GM12878 (cell line): ENCODE measurements at regions not wholly inside any gene's neighbourhood (a gene's known extent, or its start where the extent isn't known, plus 50 kb on each side); places are given as distances from the start of the nearest gene placed in this dataset.

Source experiments
- ATAC-seq: fragments of 200-7000 bp; cut with Tn5 transposase; 3 replicates; pipeline ENCODE4 v1.9.1; 2020; ENCODE audit warnings: mild to moderate bottlenecking, moderate library complexity
- BruUV-seq: library from RNA; stranded (reverse); fragments of 400-500 nt; replicated peaks from 2 replicates; lab custom pipeline; 2021; lab: Mats Ljungman, UMichigan
- CTCF ChIA-PET: fragments of 300-600 bp; sonication (Branson Sonifier 250); formaldehyde crosslinking; extraction: SDS; loops from one replicate; lab custom pipeline; 2021; ENCODE audit warnings: inconsistent platforms; lab: Yijun Ruan, JAX
- POLR2A ChIA-PET: fragments of 350-600 bp; formaldehyde crosslinking; extraction: SDS; loops from one replicate; lab custom pipeline; 2021; ENCODE audit warnings: inconsistent platforms; lab: Charles Lee
- RAD21 ChIA-PET: fragments of 300-600 bp; sonication (Branson Sonifier 250); formaldehyde crosslinking; loops from one replicate; lab custom pipeline; 2023; ENCODE audit warnings: antibody characterized with exemption; ENCODE audit not compliant: unreplicated experiment; lab: Charles Lee
- SMC1A ChIA-PET: fragments of 300-600 bp; sonication (Branson Sonifier 250); formaldehyde crosslinking; loops from one replicate; lab custom pipeline; 2023; ENCODE audit not compliant: unreplicated experiment, uncharacterized antibody; lab: Charles Lee
- DNase-seq: peaks from one replicate; pipeline ENCODE4 v3.0.0-alpha.2; 2011; ENCODE audit warnings: low read depth, low spot score
- FAIRE-seq: peaks from 3 replicates; lab custom pipeline; 2011; peaks lifted over from hg19 to GRCh38; lab: Jason Lieb, UNC
- H2AFZ ChIP-seq: 2 replicates; pipeline ENCODE4 v1.6.0; 2011; ENCODE audit warnings: low read depth, low read length, control low read depth; ENCODE audit not compliant: control insufficient read depth
- H3K27ac ChIP-seq: 2 replicates; pipeline ENCODE4 v1.5.1; 2011; ENCODE audit warnings: control low read depth; ENCODE audit not compliant: control insufficient read depth, insufficient read depth
- H3K27me3 ChIP-seq, 2 experiments: replicated peaks in 1 of 2; 2 replicates each; pipeline versions ENCODE4 v1.6.0 to v1.6.1; 2011; ENCODE audit warnings: low read length in 1 of 2; ENCODE audit not compliant: control insufficient read depth in 2 of 2, insufficient read depth in 2 of 2
- H3K36me3 ChIP-seq, 2 experiments: 2 replicates each; pipeline ENCODE4 v1.5.1; 2011; ENCODE audit warnings: low read length in 1 of 2; ENCODE audit not compliant: control insufficient read depth in 2 of 2, insufficient read depth in 2 of 2
- H3K4me1 ChIP-seq: 2 replicates; pipeline ENCODE4 v1.6.1; 2011; ENCODE audit warnings: mild to moderate bottlenecking, low read length, moderate library complexity, mixed read lengths; ENCODE audit not compliant: control insufficient read depth, insufficient read depth
- H3K4me2 ChIP-seq: 2 replicates; pipeline ENCODE4 v1.6.0; 2011; ENCODE audit warnings: control low read depth; ENCODE audit not compliant: control insufficient read depth, insufficient read depth
- H3K4me3 ChIP-seq: fragments of 200-600 bp; sonication (generic); 2 replicates; pipeline ENCODE4 v1.5.1; 2016
- H3K79me2 ChIP-seq: 2 replicates; pipeline ENCODE4 v1.6.0; 2011; ENCODE audit warnings: low read length; ENCODE audit not compliant: control insufficient read depth, insufficient read depth
- H3K9ac ChIP-seq: 2 replicates; pipeline ENCODE4 v1.8.0; 2011; ENCODE audit warnings: low read length, control low read depth, mixed read lengths; ENCODE audit not compliant: control insufficient read depth, insufficient read depth
- H3K9me3 ChIP-seq: replicated peaks from 3 replicates; pipeline ENCODE4 v1.5.1; 2011; ENCODE audit warnings: mild to moderate bottlenecking, low read length; ENCODE audit not compliant: control insufficient read depth, insufficient read depth
- H4K20me1 ChIP-seq: 2 replicates; pipeline ENCODE4 v1.6.0; 2011; ENCODE audit not compliant: control insufficient read depth, insufficient read depth
- BACH1 ChIP-seq: fragments of 450-650 bp; IDR thresholded peaks from 2 replicates; pipeline ENCODE4 v1.6.1; 2017; ENCODE audit warnings: mild to moderate bottlenecking, borderline replicate concordance
- HDGF ChIP-seq: fragments of 450-650 bp; IDR thresholded peaks from 2 replicates; pipeline ENCODE4 v1.6.1; 2016; ENCODE audit warnings: antibody characterized with exemption
- IKZF1 ChIP-seq: fragments of 450-650 bp; conservative IDR thresholded peaks from 2 replicates; pipeline ENCODE4 v1.6.1; 2017; ENCODE audit warnings: antibody characterized with exemption, mild to moderate bottlenecking
- NFXL1 ChIP-seq: fragments of 450-650 bp; IDR thresholded peaks from 2 replicates; pipeline ENCODE4 v1.6.1; 2017; ENCODE audit warnings: antibody characterized with exemption, mild to moderate bottlenecking, borderline replicate concordance
- RAD21 ChIP-seq: IDR thresholded peaks from 2 replicates; pipeline ENCODE4 v1.6.1; 2011; ENCODE audit warnings: mild to moderate bottlenecking, low read depth, low read length, moderate library complexity; ENCODE audit not compliant: insufficient read depth
- SREBF2 ChIP-seq: IDR thresholded peaks from 2 replicates; pipeline ENCODE4 v1.6.1; 2012; ENCODE audit warnings: mild to moderate bottlenecking, low read length
- SUPT20H ChIP-seq: IDR thresholded peaks from 2 replicates; pipeline ENCODE4 v1.6.1; 2011; ENCODE audit warnings: low read depth, mild to moderate bottlenecking, low read length, moderate library complexity, borderline replicate concordance; ENCODE audit not compliant: control insufficient read depth
- ZBED1 ChIP-seq: IDR thresholded peaks from 2 replicates; pipeline ENCODE4 v1.6.1; 2016; ENCODE audit warnings: borderline replicate concordance
- WGBS: methylation state at CpG from one replicate; pipeline ENCODE4 v1.1.6; 2016; ENCODE audit warnings: low lambda C conversion rate; ENCODE audit not compliant: insufficient replicate concordance, insufficient coverage; ENCODE audit errors: missing lambda C conversion rate; 5-methylcytosine and 5-hydroxymethylcytosine counted together
- in situ Hi-C: fragments of 300-500 bp; cut with MboI; formaldehyde crosslinking; loops from 9 replicates; pipeline ENCODE4 v1.14.3; 2018; ENCODE audit warnings: mixed read lengths
- intact Hi-C: fragments of 100-400 bp; cut with micrococcal nuclease; formaldehyde crosslinking; loops from one replicate; pipeline ENCODE4 v1.14.2; 2022; ENCODE audit not compliant: unreplicated experiment
- TF ChIP-seq, protein P1 (sequence below): IDR thresholded peaks from 2 replicates; pipeline ENCODE4 v1.6.1; 2011; ENCODE audit warnings: mild to moderate bottlenecking, low read depth, low read length, moderate library complexity; ENCODE audit not compliant: insufficient replicate concordance
- TF ChIP-seq, protein P2 (sequence below): IDR thresholded peaks from 2 replicates; pipeline ENCODE4 v1.6.1; 2012; ENCODE audit warnings: low read length, inconsistent platforms
- TF ChIP-seq, protein P3 (sequence below): IDR thresholded peaks from 2 replicates; pipeline ENCODE4 v1.6.1; 2012; ENCODE audit warnings: improper control_type of control experiment, low read depth, low read length; ENCODE audit not compliant: insufficient replicate concordance

GRCh38 chr14:82354126-82354525 is 820.5 kb upstream of the SEL1L start:
- Histone ChIP-seq H3K9me3 (no peaks in the 10 kb centered on the region), H3K4me3 (no peak overlapping the region), H3K9ac (no peak overlapping the region), H3K27ac (no peak overlapping the region), H3K36me3 (no peaks in the 10 kb centered on the region), H3K79me2 (no peaks in the 10 kb centered on the region), H2AFZ (no peak overlapping the region), H3K4me1 (no peaks in the 10 kb centered on the region), H4K20me1 (no peaks in the 10 kb centered on the region), H3K27me3 (no peaks in the 10 kb centered on the region), H3K4me2 (no peak overlapping the region)
- POLR2A ChIA-PET: no interaction called here
- RAD21 ChIA-PET: no interaction called here
- intact Hi-C loops: no loop called here
- TF ChIP-seq RAD21: no peak
- no peak for TF ChIP-seq HDGF
- TF ChIP-seq SREBF2: no peak
- TF ChIP-seq, protein P1, sequence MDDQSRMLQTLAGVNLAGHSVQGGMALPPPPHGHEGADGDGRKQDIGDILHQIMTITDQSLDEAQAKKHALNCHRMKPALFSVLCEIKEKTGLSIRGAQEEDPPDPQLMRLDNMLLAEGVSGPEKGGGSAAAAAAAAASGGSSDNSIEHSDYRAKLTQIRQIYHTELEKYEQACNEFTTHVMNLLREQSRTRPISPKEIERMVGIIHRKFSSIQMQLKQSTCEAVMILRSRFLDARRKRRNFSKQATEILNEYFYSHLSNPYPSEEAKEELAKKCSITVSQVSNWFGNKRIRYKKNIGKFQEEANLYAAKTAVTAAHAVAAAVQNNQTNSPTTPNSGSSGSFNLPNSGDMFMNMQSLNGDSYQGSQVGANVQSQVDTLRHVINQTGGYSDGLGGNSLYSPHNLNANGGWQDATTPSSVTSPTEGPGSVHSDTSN: no peak
- TF ChIP-seq, protein P2, sequence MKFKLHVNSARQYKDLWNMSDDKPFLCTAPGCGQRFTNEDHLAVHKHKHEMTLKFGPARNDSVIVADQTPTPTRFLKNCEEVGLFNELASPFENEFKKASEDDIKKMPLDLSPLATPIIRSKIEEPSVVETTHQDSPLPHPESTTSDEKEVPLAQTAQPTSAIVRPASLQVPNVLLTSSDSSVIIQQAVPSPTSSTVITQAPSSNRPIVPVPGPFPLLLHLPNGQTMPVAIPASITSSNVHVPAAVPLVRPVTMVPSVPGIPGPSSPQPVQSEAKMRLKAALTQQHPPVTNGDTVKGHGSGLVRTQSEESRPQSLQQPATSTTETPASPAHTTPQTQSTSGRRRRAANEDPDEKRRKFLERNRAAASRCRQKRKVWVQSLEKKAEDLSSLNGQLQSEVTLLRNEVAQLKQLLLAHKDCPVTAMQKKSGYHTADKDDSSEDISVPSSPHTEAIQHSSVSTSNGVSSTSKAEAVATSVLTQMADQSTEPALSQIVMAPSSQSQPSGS: no peak
- FAIRE-seq (no peak), DNase-seq (no peak), ATAC-seq (no peak)
- CTCF ChIA-PET: interaction anchor here (1.4 kb wide), 1 partner anchor 364 kb away, joined by 3 read pairs; no protein-coding TSS in a partner anchor
- in situ Hi-C loops: no loop called here
- SMC1A ChIA-PET: no interaction called here
- no TSS peak for BruUV-seq

GRCh38 chr14:82359201-82359600 is 825.5 kb upstream of the SEL1L start:
- no peak for FAIRE-seq
- ChIA-PET SMC1A (no interaction called here), CTCF (no interaction called here), RAD21 (no interaction called here), POLR2A (no interaction called here)
- no peak for ATAC-seq
- 13% methylated on average over 3 of the region's 3 CpGs for WGBS
- no peaks in the 10 kb centered on the region for H3K9me3 ChIP-seq
- no peak overlapping the region for H3K9ac ChIP-seq
- no peak for DNase-seq
- no peaks in the 10 kb centered on the region for H4K20me1 ChIP-seq
- no peak overlapping the region for H3K4me2 ChIP-seq
- H3K27me3 ChIP-seq: no peaks in the 10 kb centered on the region
- H3K4me3 ChIP-seq: no peak overlapping the region
- no peaks in the 10 kb centered on the region for H3K79me2 ChIP-seq
- H3K27ac ChIP-seq: no peak overlapping the region
- no TSS peak for BruUV-seq
- in situ Hi-C loops: no loop called here
- no peak overlapping the region for H2AFZ ChIP-seq
- H3K36me3 ChIP-seq: no peaks in the 10 kb centered on the region
- no peaks in the 10 kb centered on the region for H3K4me1 ChIP-seq
- intact Hi-C loops: no loop called here
- TF ChIP-seq SUPT20H (no peak), ZBED1 (no peak), NFXL1 (no peak), IKZF1 (no peak), BACH1 (no peak)
- TF ChIP-seq, protein P3, sequence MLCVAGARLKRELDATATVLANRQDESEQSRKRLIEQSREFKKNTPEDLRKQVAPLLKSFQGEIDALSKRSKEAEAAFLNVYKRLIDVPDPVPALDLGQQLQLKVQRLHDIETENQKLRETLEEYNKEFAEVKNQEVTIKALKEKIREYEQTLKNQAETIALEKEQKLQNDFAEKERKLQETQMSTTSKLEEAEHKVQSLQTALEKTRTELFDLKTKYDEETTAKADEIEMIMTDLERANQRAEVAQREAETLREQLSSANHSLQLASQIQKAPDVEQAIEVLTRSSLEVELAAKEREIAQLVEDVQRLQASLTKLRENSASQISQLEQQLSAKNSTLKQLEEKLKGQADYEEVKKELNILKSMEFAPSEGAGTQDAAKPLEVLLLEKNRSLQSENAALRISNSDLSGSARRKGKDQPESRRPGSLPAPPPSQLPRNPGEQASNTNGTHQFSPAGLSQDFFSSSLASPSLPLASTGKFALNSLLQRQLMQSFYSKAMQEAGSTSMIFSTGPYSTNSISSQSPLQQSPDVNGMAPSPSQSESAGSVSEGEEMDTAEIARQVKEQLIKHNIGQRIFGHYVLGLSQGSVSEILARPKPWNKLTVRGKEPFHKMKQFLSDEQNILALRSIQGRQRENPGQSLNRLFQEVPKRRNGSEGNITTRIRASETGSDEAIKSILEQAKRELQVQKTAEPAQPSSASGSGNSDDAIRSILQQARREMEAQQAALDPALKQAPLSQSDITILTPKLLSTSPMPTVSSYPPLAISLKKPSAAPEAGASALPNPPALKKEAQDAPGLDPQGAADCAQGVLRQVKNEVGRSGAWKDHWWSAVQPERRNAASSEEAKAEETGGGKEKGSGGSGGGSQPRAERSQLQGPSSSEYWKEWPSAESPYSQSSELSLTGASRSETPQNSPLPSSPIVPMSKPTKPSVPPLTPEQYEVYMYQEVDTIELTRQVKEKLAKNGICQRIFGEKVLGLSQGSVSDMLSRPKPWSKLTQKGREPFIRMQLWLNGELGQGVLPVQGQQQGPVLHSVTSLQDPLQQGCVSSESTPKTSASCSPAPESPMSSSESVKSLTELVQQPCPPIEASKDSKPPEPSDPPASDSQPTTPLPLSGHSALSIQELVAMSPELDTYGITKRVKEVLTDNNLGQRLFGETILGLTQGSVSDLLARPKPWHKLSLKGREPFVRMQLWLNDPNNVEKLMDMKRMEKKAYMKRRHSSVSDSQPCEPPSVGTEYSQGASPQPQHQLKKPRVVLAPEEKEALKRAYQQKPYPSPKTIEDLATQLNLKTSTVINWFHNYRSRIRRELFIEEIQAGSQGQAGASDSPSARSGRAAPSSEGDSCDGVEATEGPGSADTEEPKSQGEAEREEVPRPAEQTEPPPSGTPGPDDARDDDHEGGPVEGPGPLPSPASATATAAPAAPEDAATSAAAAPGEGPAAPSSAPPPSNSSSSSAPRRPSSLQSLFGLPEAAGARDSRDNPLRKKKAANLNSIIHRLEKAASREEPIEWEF: no peak
